Hepatocyte (in vitro differentiated cells): ENCODE measurements at regions not wholly inside any gene's neighbourhood (a gene's known extent, or its start where the extent isn't known, plus 50 kb on each side); places are given as distances from the start of the nearest gene placed in this dataset.

ENCODE experiments used
- DNase-seq: peaks from one replicate; pipeline ENCODE4 v3.0.0-alpha.2; 2016; ENCODE audit warnings: low spot score
- H2AFZ ChIP-seq: fragments of 200-600 bp; sonication (generic); 2 replicates; pipeline ENCODE4 v1.6.0; 2016; ENCODE audit warnings: antibody characterized with exemption, mild to moderate bottlenecking
- H3K27ac ChIP-seq: fragments of 200-600 bp; sonication (generic); 2 replicates; pipeline ENCODE4 v1.5.1; 2016; ENCODE audit warnings: mild to moderate bottlenecking
- H3K27me3 ChIP-seq: fragments of 200-600 bp; sonication (generic); 2 replicates; pipeline ENCODE4 v1.6.1; 2016
- H3K36me3 ChIP-seq: fragments of 200-600 bp; sonication (generic); replicated peaks from 2 replicates; pipeline ENCODE4 v1.5.1; 2016; ENCODE audit warnings: low read depth; ENCODE audit not compliant: insufficient read depth
- H3K4me1 ChIP-seq: fragments of 200-600 bp; sonication (generic); 2 replicates; pipeline ENCODE4 v1.5.1; 2016; ENCODE audit warnings: mild to moderate bottlenecking, moderate library complexity; ENCODE audit not compliant: insufficient read depth
- H3K4me2 ChIP-seq: fragments of 200-600 bp; sonication (generic); 2 replicates; pipeline ENCODE4 v1.6.0; 2016
- H3K4me3 ChIP-seq: fragments of 200-600 bp; sonication (generic); 2 replicates; pipeline ENCODE4 v1.5.1; 2016; ENCODE audit warnings: mild to moderate bottlenecking
- H3K79me2 ChIP-seq: fragments of 200-600 bp; sonication (generic); 2 replicates; pipeline ENCODE4 v1.6.0; 2017; ENCODE audit warnings: mild to moderate bottlenecking
- H3K9me2 ChIP-seq: fragments of 200-600 bp; sonication (generic); replicated peaks from 2 replicates; pipeline ENCODE4 v1.6.0; 2017; ENCODE audit warnings: mild to moderate bottlenecking; ENCODE audit not compliant: insufficient read depth
- H3K9me3 ChIP-seq: fragments of 200-600 bp; sonication (generic); 2 replicates; pipeline ENCODE4 v1.5.1; 2016; ENCODE audit warnings: low read depth, mild to moderate bottlenecking
- H4K20me1 ChIP-seq: fragments of 200-600 bp; sonication (generic); 2 replicates; pipeline ENCODE4 v1.6.0; 2016; ENCODE audit warnings: mild to moderate bottlenecking; ENCODE audit not compliant: insufficient read depth, poor library complexity, severe bottlenecking
- EZH2 ChIP-seq: fragments of 200-600 bp; sonication (generic); IDR thresholded peaks from 2 replicates; pipeline ENCODE4 v1.6.1; 2016; ENCODE audit warnings: antibody characterized with exemption, mild to moderate bottlenecking, borderline replicate concordance
- EZH2phosphoT487 ChIP-seq: fragments of 200-600 bp; sonication (generic); IDR thresholded peaks from one replicate; pipeline ENCODE4 v1.6.1; 2018; ENCODE audit warnings: antibody characterized with exemption, mild to moderate bottlenecking, low read depth, moderate library complexity; ENCODE audit not compliant: unreplicated experiment, severe bottlenecking
- WGBS: methylation state at CpG from one replicate; pipeline ENCODE4 v1.1.6; 2016; ENCODE audit warnings: low lambda C conversion rate; ENCODE audit errors: missing lambda C conversion rate; 5-methylcytosine and 5-hydroxymethylcytosine counted together
- TF ChIP-seq, protein P1 (sequence below): fragments of 200-600 bp; sonication (generic); IDR thresholded peaks from 2 replicates; pipeline ENCODE4 v1.5.1; 2016; ENCODE audit warnings: antibody characterized with exemption, mild to moderate bottlenecking; ENCODE audit not compliant: poor library complexity

GRCh38 chr7:12805957-12806356, 118.5 kb downstream of the ARL4A start:
- Histone ChIP-seq H3K27me3 (no peaks in the 10 kb centered on the region), H3K4me3 (no peak overlapping the region), H3K79me2 (no peaks in the 10 kb centered on the region), H3K9me2 (no peaks in the 10 kb centered on the region), H3K36me3 (no peaks in the 10 kb centered on the region), H3K27ac (no peak overlapping the region), H3K4me2 (no peak overlapping the region), H3K4me1 (peaks cover 4% of the 10 kb centered on the region), H4K20me1 (no peaks in the 10 kb centered on the region), H2AFZ (no peak overlapping the region), H3K9me3 (no peaks in the 10 kb centered on the region)
- DNase-seq = no peak
- 86% methylated on average over 7 of the region's 7 CpGs for WGBS
- no peak for TF ChIP-seq EZH2phosphoT487
- TF ChIP-seq, protein P1, sequence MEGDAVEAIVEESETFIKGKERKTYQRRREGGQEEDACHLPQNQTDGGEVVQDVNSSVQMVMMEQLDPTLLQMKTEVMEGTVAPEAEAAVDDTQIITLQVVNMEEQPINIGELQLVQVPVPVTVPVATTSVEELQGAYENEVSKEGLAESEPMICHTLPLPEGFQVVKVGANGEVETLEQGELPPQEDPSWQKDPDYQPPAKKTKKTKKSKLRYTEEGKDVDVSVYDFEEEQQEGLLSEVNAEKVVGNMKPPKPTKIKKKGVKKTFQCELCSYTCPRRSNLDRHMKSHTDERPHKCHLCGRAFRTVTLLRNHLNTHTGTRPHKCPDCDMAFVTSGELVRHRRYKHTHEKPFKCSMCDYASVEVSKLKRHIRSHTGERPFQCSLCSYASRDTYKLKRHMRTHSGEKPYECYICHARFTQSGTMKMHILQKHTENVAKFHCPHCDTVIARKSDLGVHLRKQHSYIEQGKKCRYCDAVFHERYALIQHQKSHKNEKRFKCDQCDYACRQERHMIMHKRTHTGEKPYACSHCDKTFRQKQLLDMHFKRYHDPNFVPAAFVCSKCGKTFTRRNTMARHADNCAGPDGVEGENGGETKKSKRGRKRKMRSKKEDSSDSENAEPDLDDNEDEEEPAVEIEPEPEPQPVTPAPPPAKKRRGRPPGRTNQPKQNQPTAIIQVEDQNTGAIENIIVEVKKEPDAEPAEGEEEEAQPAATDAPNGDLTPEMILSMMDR = no peak
- no peak for TF ChIP-seq EZH2

- no peak overlapping the region for H3K27ac ChIP-seq
- 67% methylated on average over 5 of the region's 5 CpGs for WGBS
- no peak for DNase-seq
- H2AFZ ChIP-seq = no peak overlapping the region
- no peaks in the 10 kb centered on the region for H3K27me3 ChIP-seq
- no peak overlapping the region for H3K4me3 ChIP-seq
- H3K4me2 ChIP-seq = no peak overlapping the region
- H4K20me1 ChIP-seq = no peaks in the 10 kb centered on the region
- no peaks in the 10 kb centered on the region for H3K79me2 ChIP-seq
- TF ChIP-seq EZH2phosphoT487 (no peak), EZH2 (no peak)
- TF ChIP-seq, protein P1 = no peak
- H3K36me3 ChIP-seq = no peaks in the 10 kb centered on the region
- H3K9me2 ChIP-seq = no peaks in the 10 kb centered on the region
- H3K4me1 ChIP-seq = no peaks in the 10 kb centered on the region
- no peaks in the 10 kb centered on the region for H3K9me3 ChIP-seq
Observed at GRCh38 chr7:12809476-12809875, 122.0 kb downstream of the ARL4A start.

- H3K4me3 ChIP-seq = no peak overlapping the region
- H3K79me2 ChIP-seq = no peaks in the 10 kb centered on the region
- no peaks in the 10 kb centered on the region for H4K20me1 ChIP-seq
- H3K9me3 ChIP-seq = no peaks in the 10 kb centered on the region
- no peaks in the 10 kb centered on the region for H3K27me3 ChIP-seq
- 85% methylated on average over 4 of the region's 4 CpGs for WGBS
- H3K36me3 ChIP-seq = no peaks in the 10 kb centered on the region
- DNase-seq = no peak
- no peak for TF ChIP-seq EZH2phosphoT487
- TF ChIP-seq, protein P1 = no peak
- TF ChIP-seq EZH2 = no peak
- no peak overlapping the region for H3K4me2 ChIP-seq
- no peak overlapping the region for H3K27ac ChIP-seq
- no peak overlapping the region for H2AFZ ChIP-seq
- no peaks in the 10 kb centered on the region for H3K9me2 ChIP-seq
- H3K4me1 ChIP-seq = no peaks in the 10 kb centered on the region
Observed at GRCh38 chr7:12812111-12812510, 124.7 kb downstream of the ARL4A start.

GRCh38 chr7:12814107-12814506, 126.7 kb downstream of the ARL4A start:
- no peaks in the 10 kb centered on the region for H3K79me2 ChIP-seq

More at GRCh38 chr7:12814107-12814506, 126.7 kb downstream of the ARL4A start:
- no peak for TF ChIP-seq EZH2phosphoT487
- no peak for TF ChIP-seq EZH2
- TF ChIP-seq, protein P1 = no peak
- Histone ChIP-seq H4K20me1 (no peaks in the 10 kb centered on the region), H2AFZ (no peak overlapping the region), H3K27ac (no peak overlapping the region), H3K4me1 (no peaks in the 10 kb centered on the region), H3K4me2 (no peak overlapping the region), H3K36me3 (no peaks in the 10 kb centered on the region), H3K27me3 (no peaks in the 10 kb centered on the region), H3K9me3 (no peaks in the 10 kb centered on the region), H3K4me3 (no peak overlapping the region), H3K9me2 (no peaks in the 10 kb centered on the region)
- WGBS = 95% methylated on average over 2 of the region's 2 CpGs
- DNase-seq = no peak
